ENCODE measurements at regions not wholly inside any gene's neighbourhood (a gene's known extent, or its start where the extent isn't known, plus 50 kb on each side); places are given as distances from the start of the nearest gene placed in this dataset.
"Not testable (repeated sequence)": the region's sequence is repeated elsewhere in the genome, so short reads cannot be mapped to it uniquely, and the experiment has no call there.

DNA sequence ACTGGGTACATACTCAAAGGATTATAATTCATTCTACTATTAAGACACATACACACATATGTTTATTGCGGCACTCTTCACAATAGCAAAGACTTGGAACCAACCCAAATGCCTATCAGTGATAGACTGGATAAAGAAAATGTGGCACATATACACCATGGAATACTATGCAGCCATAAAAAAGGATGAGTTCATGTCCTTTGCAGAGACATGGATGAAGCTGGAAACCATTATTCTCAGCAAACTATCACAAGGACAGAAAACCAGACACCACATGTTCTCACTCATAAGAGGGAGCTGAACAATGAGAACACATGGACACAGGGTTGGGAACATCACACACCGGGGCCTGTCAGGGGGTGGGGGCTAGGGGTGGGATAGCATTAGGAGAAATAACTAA, 101.9 kb upstream of the CCDC71L start:
- H3K4ac ChIP-seq (ENCODE audit: low read depth, low read length); BruUV-seq (replicated peaks); CTCF ChIA-PET; H2AFZ ChIP-seq (replicated peaks; ENCODE audit: low read length, poor library complexity); H3K9ac ChIP-seq (ENCODE audit: low read depth, low read length); H4K5ac ChIP-seq (ENCODE audit: low read depth, low read length); H2BK20ac ChIP-seq (ENCODE audit: low read depth, low read length); H4K91ac ChIP-seq (ENCODE audit: insufficient read depth, low read depth, low read length); H3K27ac ChIP-seq (ENCODE audit: insufficient read depth, low read length); intact Hi-C loops (cut with micrococcal nuclease); ATAC-seq (ENCODE audit: low read depth); H3K9me3 ChIP-seq (ENCODE audit: control insufficient read depth, insufficient read depth, low read length); H4K20me1 ChIP-seq (ENCODE audit: insufficient read depth, low read length); H3K56ac ChIP-seq (ENCODE audit: extremely low read depth, insufficient read depth, low read length); H2BK120ac ChIP-seq (ENCODE audit: low read depth, low read length); H3K23ac ChIP-seq (ENCODE audit: low read depth, low read length); POLR2A ChIA-PET (ENCODE audit: unreplicated experiment); dilution Hi-C loops (cut with HindIII; ENCODE audit: low sequenced_read_pairs, unreplicated experiment); H2AK5ac ChIP-seq (ENCODE audit: low read depth, low read length); H3K4me2 ChIP-seq (ENCODE audit: low read depth, low read length); H3K27me3 ChIP-seq (ENCODE audit: control insufficient read depth, insufficient read depth, low read length); DNase-seq; H3K14ac ChIP-seq (replicated peaks; ENCODE audit: low read depth, low read length); H2AK9ac ChIP-seq (replicated peaks; ENCODE audit: low read depth, low read length, poor library complexity); in situ Hi-C loops (cut with MboI; ENCODE audit: low sequenced_read_pairs); H2BK5ac ChIP-seq (ENCODE audit: low read depth, low read length, poor library complexity, severe bottlenecking); H4K8ac ChIP-seq (ENCODE audit: low read depth in 2 of 2, low read length in 2 of 2); H3K36me3 ChIP-seq (ENCODE audit: control insufficient read depth, insufficient read depth, low read length); H3K4me3 ChIP-seq (ENCODE audit: insufficient read depth, low read depth, low read length); H2BK15ac ChIP-seq (ENCODE audit: low read depth, low read length); H3K18ac ChIP-seq (ENCODE audit: low read depth, low read length): not testable (repeated sequence)
- H3K79me1 ChIP-seq (ENCODE audit: low read depth in 1 of 2, low read length in 2 of 2): peaks cover 27 to 56% of the 10 kb centered on the region in 2 experiments
- no CpG with 5 or more reads among the region's 2 CpGs for WGBS, 2 experiments (ENCODE audit: extremely low coverage in 2 of 2, insufficient read length in 1 of 2)
- H3K9me1 ChIP-seq (ENCODE audit: insufficient read depth, low read length): peaks cover 11% of the 10 kb centered on the region
- peaks cover 14% of the 10 kb centered on the region for H3K4me1 ChIP-seq (ENCODE audit: control insufficient read depth, insufficient read depth, low read length)
